Hepatocyte (in vitro differentiated cells): ENCODE measurements at regions not wholly inside any gene's neighbourhood (a gene's known extent, or its start where the extent isn't known, plus 50 kb on each side); places are given as distances from the start of the nearest gene placed in this dataset.

ENCODE experiments used
- CTCF ChIP-seq: fragments of 200-600 bp; sonication (generic); IDR thresholded peaks from 2 replicates; pipeline ENCODE4 v1.5.1; 2016; ENCODE audit warnings: antibody characterized with exemption, mild to moderate bottlenecking; ENCODE audit not compliant: poor library complexity
- EZH2 ChIP-seq: fragments of 200-600 bp; sonication (generic); IDR thresholded peaks from 2 replicates; pipeline ENCODE4 v1.6.1; 2016; ENCODE audit warnings: antibody characterized with exemption, mild to moderate bottlenecking, borderline replicate concordance
- EZH2phosphoT487 ChIP-seq: fragments of 200-600 bp; sonication (generic); IDR thresholded peaks from one replicate; pipeline ENCODE4 v1.6.1; 2018; ENCODE audit warnings: antibody characterized with exemption, mild to moderate bottlenecking, low read depth, moderate library complexity; ENCODE audit not compliant: unreplicated experiment, severe bottlenecking

DNA sequence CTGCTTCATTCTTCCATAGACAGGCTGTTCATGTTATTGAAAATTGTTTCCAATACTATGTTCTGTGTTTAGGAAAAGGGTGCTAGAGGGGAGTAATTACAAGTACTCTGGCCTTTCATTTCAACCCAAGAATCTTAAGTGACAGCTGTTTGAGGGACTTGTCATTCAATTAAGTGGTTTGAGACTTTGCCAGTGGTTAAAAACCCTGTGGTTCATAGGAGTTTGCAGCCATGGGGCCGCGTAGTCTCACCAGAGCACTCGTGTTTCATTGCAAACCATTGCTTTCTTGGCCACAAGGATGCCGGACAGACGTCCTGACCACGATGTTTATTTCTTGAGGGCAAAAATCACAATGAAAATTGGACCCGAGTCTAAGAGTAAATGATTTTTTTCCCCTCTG lies 248.8 kb downstream of the NNT start:
- no peak for TF ChIP-seq CTCF
- TF ChIP-seq EZH2phosphoT487 = no peak
- no peak for TF ChIP-seq EZH2
